ENCODE measurements at regions not wholly inside any gene's neighbourhood (a gene's known extent, or its start where the extent isn't known, plus 50 kb on each side); places are given as distances from the start of the nearest gene placed in this dataset.

GRCh38 chr1:82836973-82837680, 1036.4 kb downstream of the ADGRL2 start:
- TF ChIP-seq CTCF (IDR thresholded peaks at IDR 0.05) (no peak), POLR2A (IDR thresholded peaks at IDR 0.05) (no peak)

All from adrenal gland (tissue), 5 donors.